ENCODE measurements at regions not wholly inside any gene's neighbourhood (a gene's known extent, or its start where the extent isn't known, plus 50 kb on each side); places are given as distances from the start of the nearest gene placed in this dataset.

DNA sequence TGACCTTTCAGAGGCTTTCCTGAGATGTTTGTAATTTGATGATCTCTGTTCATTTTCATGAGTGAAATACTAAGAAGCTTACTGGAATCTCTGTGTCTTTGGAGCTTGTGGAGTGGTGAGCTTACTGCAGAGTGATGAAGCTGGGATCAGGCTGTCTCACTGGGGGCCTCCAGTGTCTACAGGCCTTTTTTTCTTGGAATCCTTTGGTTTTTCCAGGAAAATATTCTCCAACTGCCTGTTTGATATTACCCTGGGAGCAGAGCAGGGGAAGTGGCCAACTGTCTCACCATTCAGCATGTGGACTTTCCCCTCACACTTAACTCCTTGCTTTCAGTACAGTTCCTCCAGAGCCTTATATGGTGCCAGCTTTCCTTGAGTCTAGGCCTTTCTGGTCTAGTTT lies 62.0 kb upstream of the KCNA1 start:
- H3K27ac Mint-ChIP-seq, result no peak overlapping the region
- Histone ChIP-seq H2BK15ac (ENCODE audit: low read depth, low read length) (no peak overlapping the region), H3K23ac (ENCODE audit: insufficient read length, low read depth, low read length) (no peak overlapping the region), H3K27ac (ENCODE audit: insufficient read length, low read depth, low read length) (no peak overlapping the region), H3K4me1 (ENCODE audit: insufficient read depth, low read length) (no peaks in the 10 kb centered on the region), H3K23me2 (ENCODE audit: insufficient read length, low read depth, low read length, poor library complexity, severe bottlenecking) (no peaks in the 10 kb centered on the region), H3K27me3 (ENCODE audit: insufficient read depth, low read length) (no peaks in the 10 kb centered on the region), H2BK20ac (ENCODE audit: low read depth, low read length, poor library complexity, severe bottlenecking) (no peak overlapping the region), H4K8ac (replicated peaks; ENCODE audit: insufficient read length, low read depth, low read length) (no peak overlapping the region), H4K5ac (ENCODE audit: insufficient read length, low read depth, low read length) (no peak overlapping the region), H2BK12ac (ENCODE audit: insufficient read length, low read depth, low read length) (no peak overlapping the region), H3K56ac (ENCODE audit: insufficient read length, low read depth, low read length) (no peak overlapping the region), H3K14ac (ENCODE audit: insufficient read depth, low read length) (no peak overlapping the region), H2BK5ac (ENCODE audit: insufficient read length, low read length) (no peak overlapping the region), H2AK5ac (ENCODE audit: insufficient read length, low read length) (no peak overlapping the region), H2BK120ac (ENCODE audit: low read depth, low read length, poor library complexity, severe bottlenecking) (no peak overlapping the region), H4K20me1 (ENCODE audit: control insufficient read depth, insufficient read depth, insufficient read length) (no peaks in the 10 kb centered on the region), H4K91ac (ENCODE audit: insufficient read length, low read depth, low read length) (no peak overlapping the region), H3K4ac (ENCODE audit: low read depth, low read length) (no peak overlapping the region), H3T11ph (ENCODE audit: low read length) (no peak overlapping the region), H3K4me2 (ENCODE audit: insufficient read depth, insufficient read length, low read length) (no peak overlapping the region), H3K79me2 (ENCODE audit: insufficient read depth, low read length) (no peaks in the 10 kb centered on the region), H3K9ac (ENCODE audit: extremely low read depth, insufficient read length, low read length) (no peak overlapping the region), H3K18ac (ENCODE audit: insufficient read length, low read depth, low read length) (no peak overlapping the region), H3K9me3 (ENCODE audit: control insufficient read depth, low read depth, low read length) (no peaks in the 10 kb centered on the region), H2AFZ (ENCODE audit: low read length) (no peak overlapping the region), H3K79me1 (ENCODE audit: insufficient read depth, low read depth, low read length, poor library complexity, severe bottlenecking) (no peaks in the 10 kb centered on the region)
- H3K9me3 Mint-ChIP-seq, result no peaks in the 10 kb centered on the region; a peak in 1 of 5 replicates
- H3K4me1 Mint-ChIP-seq, result no peaks in the 10 kb centered on the region
- no peak overlapping the region for H3K4me3 Mint-ChIP-seq
- DNase-seq, result no peak
- peaks cover 1 to 2% (median 1%) of the 10 kb centered on the region in 3 experiments; a peak in 3 of 7 replicates for H3K36me3 Mint-ChIP-seq (ENCODE audit: insufficient read depth in 1 of 3, low read depth in 3 of 3)
- TF ChIP-seq, protein P1, sequence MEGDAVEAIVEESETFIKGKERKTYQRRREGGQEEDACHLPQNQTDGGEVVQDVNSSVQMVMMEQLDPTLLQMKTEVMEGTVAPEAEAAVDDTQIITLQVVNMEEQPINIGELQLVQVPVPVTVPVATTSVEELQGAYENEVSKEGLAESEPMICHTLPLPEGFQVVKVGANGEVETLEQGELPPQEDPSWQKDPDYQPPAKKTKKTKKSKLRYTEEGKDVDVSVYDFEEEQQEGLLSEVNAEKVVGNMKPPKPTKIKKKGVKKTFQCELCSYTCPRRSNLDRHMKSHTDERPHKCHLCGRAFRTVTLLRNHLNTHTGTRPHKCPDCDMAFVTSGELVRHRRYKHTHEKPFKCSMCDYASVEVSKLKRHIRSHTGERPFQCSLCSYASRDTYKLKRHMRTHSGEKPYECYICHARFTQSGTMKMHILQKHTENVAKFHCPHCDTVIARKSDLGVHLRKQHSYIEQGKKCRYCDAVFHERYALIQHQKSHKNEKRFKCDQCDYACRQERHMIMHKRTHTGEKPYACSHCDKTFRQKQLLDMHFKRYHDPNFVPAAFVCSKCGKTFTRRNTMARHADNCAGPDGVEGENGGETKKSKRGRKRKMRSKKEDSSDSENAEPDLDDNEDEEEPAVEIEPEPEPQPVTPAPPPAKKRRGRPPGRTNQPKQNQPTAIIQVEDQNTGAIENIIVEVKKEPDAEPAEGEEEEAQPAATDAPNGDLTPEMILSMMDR (conservative IDR thresholded peaks at IDR 0.05), result no peak
- H3K27me3 Mint-ChIP-seq (ENCODE audit: low read depth), result peaks cover 5% of the 10 kb centered on the region
